ENCODE measurements at regions not wholly inside any gene's neighbourhood (a gene's known extent, or its start where the extent isn't known, plus 50 kb on each side); places are given as distances from the start of the nearest gene placed in this dataset.

DNA sequence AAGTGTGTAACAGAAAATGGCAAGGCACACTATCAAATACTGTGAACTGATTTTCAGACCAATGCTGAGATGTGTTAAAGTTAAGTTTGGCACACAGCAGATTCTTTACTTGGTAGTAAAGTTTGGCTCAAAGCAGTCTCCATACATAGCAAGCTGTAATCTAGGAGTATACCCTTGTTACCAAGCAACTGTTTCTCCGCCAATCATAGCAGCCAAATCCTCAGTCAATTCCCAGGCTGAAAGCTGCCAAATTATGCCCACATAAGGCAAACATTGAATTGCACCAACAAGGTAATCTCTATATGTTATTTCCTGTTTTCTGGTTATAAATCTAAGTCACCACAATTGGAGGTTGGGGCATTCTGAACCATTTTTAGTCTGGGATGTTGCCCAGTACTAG lies 345.7 kb downstream of the DEPDC1B start:
- CTCF ChIA-PET (ENCODE audit: low intra/inter-chr PET ratio, low total read pairs) = no interaction called here
- intact Hi-C loops (cut with micrococcal nuclease; ENCODE audit: unreplicated experiment) (no loop called here), in situ Hi-C loops (cut with HindIII; ENCODE audit: extremely low pct_ligation_motif_present, low pct_unique_long_range_greater_than_20kb) (no loop called here)
- Histone ChIP-seq H3K79me2 (ENCODE audit: insufficient read depth, low read length) (no peaks in the 10 kb centered on the region), H3K4me3 (replicated peaks in 1 of 3; ENCODE audit: insufficient read depth in 1 of 3, low read depth in 2 of 3, low read length in 3 of 3) (no peak overlapping the region), H3K9ac (ENCODE audit: insufficient read depth, low read depth, low read length) (no peak overlapping the region), H3K4me2 (ENCODE audit: low read depth, low read length) (no peak overlapping the region), H3K36me3 (replicated peaks in 1 of 2; ENCODE audit: control insufficient read depth in 1 of 2, insufficient read depth in 2 of 2, low read length in 2 of 2) (no peaks in the 10 kb centered on the region), H2AFZ (ENCODE audit: low read length) (no peak overlapping the region), H3K4me1 (ENCODE audit: insufficient read depth, low read length) (peaks cover 23% of the 10 kb centered on the region), H3K27me3 (ENCODE audit: control insufficient read depth in 1 of 2, insufficient read depth in 2 of 2, low read length in 2 of 2) (no peaks in the 10 kb centered on the region), H4K20me1 (ENCODE audit: insufficient read depth, low read length) (no peaks in the 10 kb centered on the region), H3K27ac (ENCODE audit: extremely low read length, insufficient read depth, low read length) (no peak overlapping the region), H3K9me3 (ENCODE audit: low read length) (no peaks in the 10 kb centered on the region)
- ATAC-seq (no peak), DNase-seq (ENCODE audit: low spot score) (no peak), FAIRE-seq (no peak)
- POLR2A ChIA-PET = no interaction called here
- WGBS (ENCODE audit: low lambda C conversion rate) = 91% methylated on average over 1 of the region's 1 CpG
- TF ChIP-seq, protein P1, sequence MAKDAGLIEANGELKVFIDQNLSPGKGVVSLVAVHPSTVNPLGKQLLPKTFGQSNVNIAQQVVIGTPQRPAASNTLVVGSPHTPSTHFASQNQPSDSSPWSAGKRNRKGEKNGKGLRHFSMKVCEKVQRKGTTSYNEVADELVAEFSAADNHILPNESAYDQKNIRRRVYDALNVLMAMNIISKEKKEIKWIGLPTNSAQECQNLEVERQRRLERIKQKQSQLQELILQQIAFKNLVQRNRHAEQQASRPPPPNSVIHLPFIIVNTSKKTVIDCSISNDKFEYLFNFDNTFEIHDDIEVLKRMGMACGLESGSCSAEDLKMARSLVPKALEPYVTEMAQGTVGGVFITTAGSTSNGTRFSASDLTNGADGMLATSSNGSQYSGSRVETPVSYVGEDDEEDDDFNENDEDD (CRISPR knock-in tag; IDR thresholded peaks at IDR 0.05; ENCODE audit: borderline replicate concordance) = no peak
- TF ChIP-seq ZNF543 (CRISPR knock-in tag; IDR thresholded peaks at IDR 0.05) = no peak
- no peak for TF ChIP-seq FOXP1 (IDR thresholded peaks at IDR 0.05)
- no peak for TF ChIP-seq FOXP1 (CRISPR knock-in tag; IDR thresholded peaks at IDR 0.05)
- no peak for TF ChIP-seq TBP (CRISPR knock-in tag; IDR thresholded peaks at IDR 0.05)
- no peak for TF ChIP-seq ZNF510 (CRISPR knock-in tag; IDR thresholded peaks at IDR 0.05; ENCODE audit: low read depth)
- no peak for TF ChIP-seq PPARG (CRISPR knock-in tag; conservative IDR thresholded peaks at IDR 0.05)
- TF ChIP-seq, protein P2, sequence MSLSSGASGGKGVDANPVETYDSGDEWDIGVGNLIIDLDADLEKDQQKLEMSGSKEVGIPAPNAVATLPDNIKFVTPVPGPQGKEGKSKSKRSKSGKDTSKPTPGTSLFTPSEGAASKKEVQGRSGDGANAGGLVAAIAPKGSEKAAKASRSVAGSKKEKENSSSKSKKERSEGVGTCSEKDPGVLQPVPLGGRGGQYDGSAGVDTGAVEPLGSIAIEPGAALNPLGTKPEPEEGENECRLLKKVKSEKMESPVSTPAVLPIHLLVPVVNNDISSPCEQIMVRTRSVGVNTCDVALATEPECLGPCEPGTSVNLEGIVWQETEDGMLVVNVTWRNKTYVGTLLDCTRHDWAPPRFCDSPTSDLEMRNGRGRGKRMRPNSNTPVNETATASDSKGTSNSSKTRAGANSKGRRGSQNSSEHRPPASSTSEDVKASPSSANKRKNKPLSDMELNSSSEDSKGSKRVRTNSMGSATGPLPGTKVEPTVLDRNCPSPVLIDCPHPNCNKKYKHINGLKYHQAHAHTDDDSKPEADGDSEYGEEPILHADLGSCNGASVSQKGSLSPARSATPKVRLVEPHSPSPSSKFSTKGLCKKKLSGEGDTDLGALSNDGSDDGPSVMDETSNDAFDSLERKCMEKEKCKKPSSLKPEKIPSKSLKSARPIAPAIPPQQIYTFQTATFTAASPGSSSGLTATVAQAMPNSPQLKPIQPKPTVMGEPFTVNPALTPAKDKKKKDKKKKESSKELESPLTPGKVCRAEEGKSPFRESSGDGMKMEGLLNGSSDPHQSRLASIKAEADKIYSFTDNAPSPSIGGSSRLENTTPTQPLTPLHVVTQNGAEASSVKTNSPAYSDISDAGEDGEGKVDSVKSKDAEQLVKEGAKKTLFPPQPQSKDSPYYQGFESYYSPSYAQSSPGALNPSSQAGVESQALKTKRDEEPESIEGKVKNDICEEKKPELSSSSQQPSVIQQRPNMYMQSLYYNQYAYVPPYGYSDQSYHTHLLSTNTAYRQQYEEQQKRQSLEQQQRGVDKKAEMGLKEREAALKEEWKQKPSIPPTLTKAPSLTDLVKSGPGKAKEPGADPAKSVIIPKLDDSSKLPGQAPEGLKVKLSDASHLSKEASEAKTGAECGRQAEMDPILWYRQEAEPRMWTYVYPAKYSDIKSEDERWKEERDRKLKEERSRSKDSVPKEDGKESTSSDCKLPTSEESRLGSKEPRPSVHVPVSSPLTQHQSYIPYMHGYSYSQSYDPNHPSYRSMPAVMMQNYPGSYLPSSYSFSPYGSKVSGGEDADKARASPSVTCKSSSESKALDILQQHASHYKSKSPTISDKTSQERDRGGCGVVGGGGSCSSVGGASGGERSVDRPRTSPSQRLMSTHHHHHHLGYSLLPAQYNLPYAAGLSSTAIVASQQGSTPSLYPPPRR (CRISPR knock-in tag; IDR thresholded peaks at IDR 0.05; ENCODE audit: borderline replicate concordance) = no peak
- no peak for TF ChIP-seq PRMT3 (CRISPR knock-in tag; IDR thresholded peaks at IDR 0.05; ENCODE audit: borderline replicate concordance, low read depth)
- no peak for TF ChIP-seq YEATS2 (CRISPR knock-in tag; IDR thresholded peaks at IDR 0.05; ENCODE audit: borderline replicate concordance)
- no peak for TF ChIP-seq TOE1 (CRISPR knock-in tag; IDR thresholded peaks at IDR 0.05)
- TF ChIP-seq, protein P3, sequence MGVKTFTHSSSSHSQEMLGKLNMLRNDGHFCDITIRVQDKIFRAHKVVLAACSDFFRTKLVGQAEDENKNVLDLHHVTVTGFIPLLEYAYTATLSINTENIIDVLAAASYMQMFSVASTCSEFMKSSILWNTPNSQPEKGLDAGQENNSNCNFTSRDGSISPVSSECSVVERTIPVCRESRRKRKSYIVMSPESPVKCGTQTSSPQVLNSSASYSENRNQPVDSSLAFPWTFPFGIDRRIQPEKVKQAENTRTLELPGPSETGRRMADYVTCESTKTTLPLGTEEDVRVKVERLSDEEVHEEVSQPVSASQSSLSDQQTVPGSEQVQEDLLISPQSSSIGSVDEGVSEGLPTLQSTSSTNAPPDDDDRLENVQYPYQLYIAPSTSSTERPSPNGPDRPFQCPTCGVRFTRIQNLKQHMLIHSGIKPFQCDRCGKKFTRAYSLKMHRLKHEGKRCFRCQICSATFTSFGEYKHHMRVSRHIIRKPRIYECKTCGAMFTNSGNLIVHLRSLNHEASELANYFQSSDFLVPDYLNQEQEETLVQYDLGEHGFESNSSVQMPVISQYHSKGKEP (CRISPR knock-in tag; IDR thresholded peaks at IDR 0.05) = no peak
- no peak for TF ChIP-seq THYN1 (CRISPR knock-in tag; IDR thresholded peaks at IDR 0.05; ENCODE audit: borderline replicate concordance, low read depth)
- no peak for TF ChIP-seq ZNF256 (CRISPR knock-in tag; conservative IDR thresholded peaks at IDR 0.05)
- no peak for TF ChIP-seq RFX3 (CRISPR knock-in tag; IDR thresholded peaks at IDR 0.05)
- TF ChIP-seq SKI (IDR thresholded peaks at IDR 0.05; ENCODE audit: partially characterized antibody) = no peak
- TF ChIP-seq ZNF143 (CRISPR knock-in tag; IDR thresholded peaks at IDR 0.05) = no peak
- no peak for TF ChIP-seq ZFP36 (IDR thresholded peaks at IDR 0.05; ENCODE audit: borderline replicate concordance, low read depth, low read length, partially characterized antibody)
- TF ChIP-seq HNRNPUL1 (IDR thresholded peaks at IDR 0.05; ENCODE audit: low read depth, low read length) = no peak
- TF ChIP-seq ISL2 (CRISPR knock-in tag; IDR thresholded peaks at IDR 0.05) = no peak
- BruUV-seq (replicated peaks) = no TSS peak
